RWPE1 (cell line): ENCODE measurements at regions not wholly inside any gene's neighbourhood (a gene's known extent, or its start where the extent isn't known, plus 50 kb on each side); places are given as distances from the start of the nearest gene placed in this dataset.
"Not testable (repeated sequence)": the region's sequence is repeated elsewhere in the genome, so short reads cannot be mapped to it uniquely, and the experiment has no call there.

Experiments
- CTCF ChIA-PET: fragments of 350-600 bp; sonication (Branson Sonifier 250); formaldehyde crosslinking; extraction: SDS; loops from one replicate; lab custom pipeline; 2021; lab: Yijun Ruan, JAX
- POLR2A ChIA-PET: fragments of 400-600 bp; formaldehyde crosslinking; extraction: SDS; loops from one replicate; lab custom pipeline; 2020; ENCODE audit warnings: antibody characterized with exemption; ENCODE audit not compliant: low non-redundant PET; lab: Yijun Ruan, JAX
- DNase-seq: peaks from one replicate; pipeline ENCODE4 v3.0.0; 2012; ENCODE audit warnings: low spot score
- H3K27ac ChIP-seq: fragments of 450-650 bp; 2 replicates; pipeline ENCODE4 v1.5.1; 2017
- TF ChIP-seq, protein P1 (sequence below): fragments of 450-650 bp; conservative IDR thresholded peaks from 2 replicates; pipeline ENCODE4 v1.5.1; 2017; ENCODE audit warnings: low read depth, mild to moderate bottlenecking

DNA sequence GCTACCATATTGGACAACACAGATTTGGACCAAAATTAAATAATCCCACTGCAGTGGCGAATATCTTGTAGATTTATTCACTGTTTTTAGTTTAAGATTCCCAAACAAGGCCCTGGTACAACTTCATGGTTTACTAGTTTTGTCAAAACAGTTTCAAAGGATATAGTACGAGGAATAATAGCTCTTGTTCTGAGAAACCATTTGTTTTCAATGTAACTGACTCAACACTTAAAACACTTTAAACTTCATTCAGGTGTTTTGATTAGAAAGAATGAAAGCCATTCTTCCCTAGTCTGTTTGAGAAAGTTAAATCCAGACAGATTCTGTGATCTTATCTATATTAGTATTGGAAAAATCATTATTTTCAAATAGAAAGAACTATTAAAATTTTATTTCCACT, 276.4 kb upstream of the MKLN1 start:
- CTCF ChIA-PET: no interaction called here
- POLR2A ChIA-PET: no interaction called here
- DNase-seq: no peak
- TF ChIP-seq, protein P1, sequence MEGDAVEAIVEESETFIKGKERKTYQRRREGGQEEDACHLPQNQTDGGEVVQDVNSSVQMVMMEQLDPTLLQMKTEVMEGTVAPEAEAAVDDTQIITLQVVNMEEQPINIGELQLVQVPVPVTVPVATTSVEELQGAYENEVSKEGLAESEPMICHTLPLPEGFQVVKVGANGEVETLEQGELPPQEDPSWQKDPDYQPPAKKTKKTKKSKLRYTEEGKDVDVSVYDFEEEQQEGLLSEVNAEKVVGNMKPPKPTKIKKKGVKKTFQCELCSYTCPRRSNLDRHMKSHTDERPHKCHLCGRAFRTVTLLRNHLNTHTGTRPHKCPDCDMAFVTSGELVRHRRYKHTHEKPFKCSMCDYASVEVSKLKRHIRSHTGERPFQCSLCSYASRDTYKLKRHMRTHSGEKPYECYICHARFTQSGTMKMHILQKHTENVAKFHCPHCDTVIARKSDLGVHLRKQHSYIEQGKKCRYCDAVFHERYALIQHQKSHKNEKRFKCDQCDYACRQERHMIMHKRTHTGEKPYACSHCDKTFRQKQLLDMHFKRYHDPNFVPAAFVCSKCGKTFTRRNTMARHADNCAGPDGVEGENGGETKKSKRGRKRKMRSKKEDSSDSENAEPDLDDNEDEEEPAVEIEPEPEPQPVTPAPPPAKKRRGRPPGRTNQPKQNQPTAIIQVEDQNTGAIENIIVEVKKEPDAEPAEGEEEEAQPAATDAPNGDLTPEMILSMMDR: no peak
- no peak overlapping the region for H3K27ac ChIP-seq

GRCh38 chr7:131052285-131052904, 275.3 kb upstream of the MKLN1 start:
- H3K27ac ChIP-seq: no peak overlapping the region
- no peak for DNase-seq
- CTCF ChIA-PET: interaction anchor here (0.6 kb wide), 1 partner anchor 1465 kb away, joined by 3 read pairs; no protein-coding TSS in a partner anchor
- TF ChIP-seq, protein P1: no peak
- POLR2A ChIA-PET: no interaction called here

DNA sequence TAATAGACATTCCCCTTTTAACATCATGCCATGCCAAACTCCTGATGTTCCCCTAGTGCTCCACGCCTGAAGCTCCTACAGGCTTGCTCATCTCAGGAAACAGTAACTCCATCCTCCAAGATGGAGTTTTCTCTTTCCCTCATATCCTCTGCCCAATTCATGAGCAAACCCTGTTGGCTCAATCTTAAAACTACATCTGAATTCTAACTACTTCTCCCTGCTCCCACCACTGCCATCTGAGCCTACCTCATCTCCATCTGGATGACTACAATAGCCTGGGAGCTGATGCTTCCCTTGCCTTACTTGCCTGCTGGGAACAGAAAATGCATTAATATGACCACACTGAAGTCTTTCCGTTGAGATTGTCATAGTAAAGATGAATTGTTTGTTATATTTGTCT, 271.7 kb upstream of the MKLN1 start:
- no peak for DNase-seq
- TF ChIP-seq, protein P1: no peak
- ChIA-PET POLR2A (no interaction called here), CTCF (interaction anchor here (1.0 kb wide), 1 partner anchor 13 kb away, joined by 4 read pairs; no protein-coding TSS in a partner anchor)
- H3K27ac ChIP-seq: no peak overlapping the region

- CTCF ChIA-PET: interaction anchor here (0.6 kb wide), 1 partner anchor 75 kb away, joined by 3 read pairs; no protein-coding TSS in a partner anchor
- no peak for DNase-seq
- no peak overlapping the region for H3K27ac ChIP-seq
- POLR2A ChIA-PET: no interaction called here
- TF ChIP-seq, protein P1: no peak
Measured at GRCh38 chr7:131057015-131057793, 270.5 kb upstream of the MKLN1 start.

DNA sequence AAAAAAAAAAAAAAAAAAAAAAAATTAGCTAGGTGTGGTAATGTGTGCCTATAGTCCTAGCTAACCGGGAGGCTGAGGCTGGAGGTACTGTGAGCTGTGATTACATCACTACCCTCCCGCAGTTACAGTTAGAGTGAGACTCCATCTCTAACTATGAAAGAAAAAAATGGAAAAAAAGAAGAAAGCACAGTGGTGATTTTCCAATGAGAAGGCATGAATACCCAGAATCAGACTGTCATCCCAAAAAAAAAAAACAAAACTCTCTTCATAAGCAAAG, 269.9 kb upstream of the MKLN1 start:
- CTCF ChIA-PET: interaction anchor here (0.6 kb wide), 1 partner anchor 75 kb away, joined by 3 read pairs; no protein-coding TSS in a partner anchor
- H3K27ac ChIP-seq: no peak overlapping the region
- POLR2A ChIA-PET: no interaction called here

GRCh38 chr7:131058561-131059288, 269.0 kb upstream of the MKLN1 start:
- POLR2A ChIA-PET, DNase-seq: not testable (repeated sequence)

More for the DNA sequence above, 269.9 kb upstream of the MKLN1 start:
- TF ChIP-seq, protein P1: no peak
- no peak for DNase-seq

DNA sequence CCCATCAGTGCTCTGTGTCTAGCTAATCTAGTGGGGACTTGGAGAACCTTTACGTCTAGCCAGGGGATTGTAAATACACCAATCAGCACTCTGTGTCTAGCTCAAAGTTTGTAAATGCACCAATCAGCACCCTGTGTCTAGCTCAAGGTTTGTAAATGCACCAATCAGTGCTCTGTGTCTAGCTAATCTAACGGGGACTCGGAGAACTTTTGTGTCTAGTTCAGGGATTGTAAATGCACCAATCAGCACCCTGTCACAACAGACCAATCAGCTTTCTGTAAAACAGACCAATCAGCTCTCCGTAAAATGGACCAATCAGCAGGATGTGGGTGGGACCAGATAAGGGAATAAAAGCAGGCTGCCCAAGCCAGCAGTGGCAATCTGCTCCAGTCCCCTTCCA, 268.3 kb upstream of the MKLN1 start:
- CTCF ChIA-PET: not testable (repeated sequence)

More at GRCh38 chr7:131058561-131059288, 269.0 kb upstream of the MKLN1 start:
- H3K27ac ChIP-seq, CTCF ChIA-PET: not testable (repeated sequence)

More for the DNA sequence above, 268.3 kb upstream of the MKLN1 start:
- H3K27ac ChIP-seq, DNase-seq, POLR2A ChIA-PET: not testable (repeated sequence)
